Superior temporal gyrus (tissue), 1 donor: ENCODE measurements at regions not wholly inside any gene's neighbourhood (a gene's known extent, or its start where the extent isn't known, plus 50 kb on each side); places are given as distances from the start of the nearest gene placed in this dataset.
A peak's percentile ranks its signal among the peaks of the same experiment; 100 is the strongest.
"Not testable (repeated sequence)": the region's sequence is repeated elsewhere in the genome, so short reads cannot be mapped to it uniquely, and the experiment has no call there.

Source experiments
- DNase-seq: peaks from one replicate; pipeline ENCODE4 v3.0.0-alpha.2; 2016; ENCODE audit errors: extremely low spot score

- DNase-seq, result not testable (repeated sequence)
These were observed 75.5 kb upstream of the PLGLB2 start for GRCh38 chr2:87672404-87672803.

- DNase-seq, result not testable (repeated sequence)
These were observed 73.2 kb upstream of the PLGLB2 start for GRCh38 chr2:87674729-87675128.

GRCh38 chr2:87675487-87675886 is 72.4 kb upstream of the PLGLB2 start:
- DNase-seq, result not testable (repeated sequence)

- DNase-seq, result not testable (repeated sequence)
These were observed 70.4 kb upstream of the PLGLB2 start for GRCh38 chr2:87677421-87677923.

- DNase-seq, result not testable (repeated sequence)
These were observed 69.1 kb upstream of the PLGLB2 start for GRCh38 chr2:87678742-87679173.

- DNase-seq, result not testable (repeated sequence)
These were observed 67.9 kb upstream of the PLGLB2 start for GRCh38 chr2:87679950-87680349.

GRCh38 chr2:87680691-87681090 is 67.2 kb upstream of the PLGLB2 start:
- DNase-seq, result not testable (repeated sequence)

GRCh38 chr2:87683451-87683850 is 64.4 kb upstream of the PLGLB2 start:
- peak; percentile 6 for DNase-seq

GRCh38 chr2:87683961-87684360 is 63.9 kb upstream of the PLGLB2 start:
- not testable (repeated sequence) for DNase-seq

GRCh38 chr2:87685558-87685957 is 62.3 kb upstream of the PLGLB2 start:
- DNase-seq, result not testable (repeated sequence)

GRCh38 chr2:87686873-87687549 is 60.9 kb upstream of the PLGLB2 start:
- DNase-seq, result not testable (repeated sequence)

GRCh38 chr2:87687550-87688270 is 60.2 kb upstream of the PLGLB2 start:
- not testable (repeated sequence) for DNase-seq

- DNase-seq, result not testable (repeated sequence)
These were observed 55.8 kb upstream of the PLGLB2 start for GRCh38 chr2:87691899-87692592.

- DNase-seq, result not testable (repeated sequence)
These were observed 55.0 kb upstream of the PLGLB2 start for GRCh38 chr2:87692914-87693313.

- not testable (repeated sequence) for DNase-seq
These were observed 54.0 kb upstream of the PLGLB2 start for GRCh38 chr2:87693882-87694281.

- DNase-seq, result not testable (repeated sequence)
These were observed 52.1 kb upstream of the PLGLB2 start for GRCh38 chr2:87695596-87696323.
